ENCODE measurements at regions not wholly inside any gene's neighbourhood (a gene's known extent, or its start where the extent isn't known, plus 50 kb on each side); places are given as distances from the start of the nearest gene placed in this dataset.
"Not testable (repeated sequence)": the region's sequence is repeated elsewhere in the genome, so short reads cannot be mapped to it uniquely, and the experiment has no call there.

DNA sequence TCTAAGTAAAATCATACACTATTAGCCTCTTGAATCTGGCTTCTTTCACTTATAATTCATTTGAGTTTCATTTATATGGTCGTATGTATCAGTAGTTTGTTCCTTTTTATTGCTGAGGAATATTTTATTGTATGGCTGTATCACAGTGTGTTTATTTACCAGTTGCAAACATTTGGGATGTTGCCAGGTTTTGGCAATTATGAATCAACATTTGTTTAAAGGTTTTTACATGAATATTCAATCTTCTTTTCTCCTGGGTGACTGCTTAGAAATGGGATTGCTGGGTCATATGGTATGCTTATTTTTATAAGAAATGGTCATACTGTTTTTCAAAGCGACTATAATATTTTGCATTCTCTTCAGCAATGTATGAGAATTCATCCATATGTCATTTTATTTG is 107.9 kb downstream of the PMAIP1 start:
- FAIRE-seq = no peak

DNA sequence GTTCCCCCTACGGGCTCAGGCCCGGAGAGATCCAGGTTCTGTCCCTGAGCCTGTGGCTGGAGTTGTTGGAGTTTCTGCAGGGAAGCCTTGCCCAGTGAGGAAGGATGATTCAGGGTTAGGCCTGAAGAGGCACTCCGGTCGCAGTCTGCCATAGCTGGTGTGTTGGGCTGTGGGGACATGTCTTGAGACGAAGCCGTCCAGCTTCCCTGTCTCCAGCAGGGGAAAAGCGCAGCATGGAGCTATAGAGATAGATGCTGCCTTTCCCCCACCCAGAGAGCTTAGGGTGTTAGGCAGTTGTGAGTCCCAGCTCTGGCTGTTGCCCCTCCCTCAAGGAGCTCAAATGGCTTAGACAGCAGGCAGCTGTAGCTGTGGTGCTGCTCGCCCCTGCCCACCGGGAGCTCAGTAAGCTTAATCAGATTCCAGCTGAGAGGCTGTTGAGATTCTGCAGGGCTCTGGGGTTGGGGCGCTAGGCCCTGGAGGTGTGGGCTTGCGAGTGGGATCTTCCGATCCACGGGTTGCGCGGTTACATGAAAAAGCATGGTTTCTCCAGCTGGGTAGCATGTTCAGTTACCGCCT is 103.9 kb downstream of the PMAIP1 start:
- FAIRE-seq = no peak

DNA sequence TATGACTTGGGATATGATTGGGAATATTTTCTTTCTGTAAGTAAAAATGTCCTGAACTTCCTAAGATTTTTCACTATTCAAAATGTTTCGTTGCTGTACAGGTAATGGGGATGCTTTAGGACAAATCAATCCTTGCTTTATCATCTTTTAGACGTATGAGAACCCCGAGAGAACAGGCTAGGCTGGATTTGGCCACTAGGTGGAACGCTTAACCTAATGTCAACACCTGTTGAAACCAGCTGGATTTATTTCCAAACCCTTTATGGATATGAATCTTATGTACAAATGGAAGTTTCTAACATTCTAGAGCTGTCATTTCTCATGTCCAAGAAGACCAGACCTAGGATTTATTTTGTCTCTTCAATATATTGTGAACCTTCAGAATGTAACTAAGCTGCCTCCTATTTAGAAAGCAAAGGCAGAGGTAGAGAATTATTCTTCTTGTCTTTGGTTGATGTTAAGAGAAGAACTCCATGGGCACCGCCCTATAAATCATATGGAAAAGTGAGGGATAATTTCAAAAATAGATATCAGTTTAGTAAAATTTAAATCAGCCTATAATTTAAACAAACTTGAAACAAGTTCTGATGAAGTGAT is 96.7 kb downstream of the PMAIP1 start:
- peak; percentile 69 for FAIRE-seq

DNA sequence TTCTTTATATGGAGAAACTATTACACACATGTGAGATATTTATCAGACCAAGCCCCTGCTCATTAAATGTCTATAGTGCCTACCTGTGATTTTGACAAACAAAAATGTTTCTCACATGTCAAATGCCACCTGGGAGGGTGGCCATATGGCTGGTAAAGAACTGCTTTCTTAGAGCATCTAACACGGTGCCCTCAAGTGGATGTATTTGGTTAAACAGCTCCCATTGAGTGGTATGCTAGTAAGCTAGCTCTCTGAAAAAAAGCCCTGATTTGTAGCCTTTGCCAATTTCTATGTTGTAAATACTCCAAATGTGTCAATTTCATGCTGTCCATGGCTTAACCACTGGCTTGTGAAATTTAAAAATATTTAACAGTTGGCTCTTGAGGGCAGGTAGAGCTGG is 94.6 kb downstream of the PMAIP1 start:
- no peak for FAIRE-seq

DNA sequence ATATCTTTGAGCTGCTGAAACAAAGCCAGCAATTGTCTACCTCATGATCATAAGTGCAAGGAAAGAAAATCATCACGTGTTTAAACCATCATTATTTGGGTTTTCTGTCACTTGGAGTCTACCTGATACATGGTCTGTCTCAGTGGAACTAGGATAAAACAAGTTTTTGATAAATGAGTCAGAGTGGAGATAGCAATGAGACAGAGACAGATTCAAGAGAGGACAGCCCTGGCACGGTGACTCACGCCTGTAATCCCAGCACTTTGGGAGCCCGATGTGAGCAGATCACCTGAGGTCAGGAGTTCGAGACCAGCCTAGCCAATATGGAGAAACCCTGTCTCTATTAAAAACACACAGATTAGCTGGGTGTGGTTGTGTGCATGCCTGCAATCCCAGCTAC is 93.8 kb downstream of the PMAIP1 start:
- no peak for FAIRE-seq

DNA sequence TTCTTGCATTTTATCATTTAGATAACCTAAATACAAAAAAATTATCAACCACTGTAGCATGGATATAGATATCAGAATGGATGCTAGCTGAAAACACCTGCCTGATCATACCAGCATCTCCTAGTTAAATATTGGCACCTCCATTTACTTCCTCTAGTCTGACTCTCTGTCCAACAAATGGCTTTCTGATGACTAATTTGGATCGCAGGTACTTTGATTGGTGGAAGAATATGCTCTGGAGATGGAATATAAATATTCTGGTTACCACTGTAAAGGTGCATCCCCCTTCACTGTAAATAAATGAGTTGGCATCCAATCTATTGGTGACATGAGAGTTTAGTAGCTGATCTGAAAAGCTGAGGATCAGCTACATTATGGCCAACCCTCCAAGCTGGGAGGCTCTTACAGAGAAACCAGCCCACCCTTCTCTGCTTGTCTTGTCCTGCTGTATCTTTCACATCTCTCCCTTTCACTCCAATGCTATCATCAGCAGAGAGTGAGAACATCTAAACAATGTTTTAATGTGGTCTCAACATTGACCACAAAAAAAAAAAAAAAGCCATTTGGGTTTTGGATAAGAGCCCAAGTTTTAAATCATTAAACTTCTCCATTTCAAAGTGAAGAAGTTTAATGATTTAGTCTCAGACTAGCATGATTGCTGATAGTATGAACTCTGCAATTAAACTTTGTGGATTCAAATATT is 90.5 kb downstream of the PMAIP1 start:
- no peak for FAIRE-seq

DNA sequence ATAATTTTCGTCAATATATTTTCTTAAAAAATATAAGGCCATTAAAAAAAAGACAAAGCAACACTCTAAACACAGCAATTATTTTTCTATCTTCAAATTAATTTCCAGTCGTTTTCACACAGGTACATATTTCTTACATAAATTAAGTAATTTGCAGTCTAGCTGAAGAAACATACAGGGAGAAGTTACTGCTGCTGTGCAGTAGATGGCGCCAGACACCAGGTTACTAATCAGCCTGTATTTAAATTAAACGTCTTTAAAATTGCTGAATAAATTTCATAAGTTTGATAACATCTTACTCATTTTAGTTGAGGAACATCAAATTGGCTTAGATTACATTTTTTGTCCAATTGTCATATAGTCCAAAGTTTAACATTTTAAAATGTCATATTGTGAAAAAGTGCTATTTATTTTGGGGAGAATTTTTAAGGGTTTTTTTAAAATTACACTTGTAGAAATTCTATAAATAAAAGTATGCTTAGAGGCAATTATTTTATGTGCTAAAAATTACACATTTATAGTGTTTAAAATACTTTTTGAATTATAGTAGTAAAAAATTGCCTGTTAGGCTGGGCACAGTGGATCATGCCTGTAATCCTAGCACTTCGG is 88.4 kb downstream of the PMAIP1 start:
- FAIRE-seq = peak; percentile 97

DNA sequence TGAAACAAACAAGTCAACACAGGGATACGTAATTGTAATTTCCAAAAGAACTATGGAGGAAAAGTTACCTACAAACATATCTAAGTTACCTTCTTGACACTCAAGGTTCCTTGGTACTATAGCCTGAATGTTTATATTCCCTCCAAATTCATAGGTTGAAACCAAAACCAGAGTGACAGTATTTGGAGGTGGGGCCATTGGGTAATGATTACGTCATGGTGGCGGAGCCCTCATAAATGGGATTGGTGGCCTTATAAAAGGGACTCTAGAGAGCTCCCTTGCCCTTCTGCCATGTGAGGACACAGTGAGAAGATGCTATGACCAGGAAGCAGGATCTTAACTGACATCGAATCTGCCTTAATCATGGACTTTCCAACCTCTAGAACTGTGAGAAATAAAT is 87.3 kb downstream of the PMAIP1 start:
- no peak for FAIRE-seq

DNA sequence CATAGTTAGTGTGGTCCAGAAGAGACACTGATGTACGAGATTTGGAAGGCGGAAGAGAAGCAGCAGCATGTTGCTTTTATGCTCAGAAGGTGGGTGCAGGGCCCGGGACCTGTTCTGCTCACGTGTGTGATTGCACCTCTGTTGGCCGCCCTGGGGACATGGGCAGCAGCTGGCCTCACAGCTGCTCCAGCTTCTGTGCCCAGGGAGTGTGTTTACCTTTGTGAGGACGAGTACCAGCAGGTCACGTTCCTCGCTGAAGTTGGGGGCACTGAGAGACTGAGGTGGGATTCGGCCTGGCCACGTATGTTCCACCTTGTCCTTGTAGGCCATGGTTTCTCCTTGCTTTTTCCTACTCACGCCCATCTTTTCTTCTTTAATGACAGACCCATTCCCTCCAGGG is 86.3 kb downstream of the PMAIP1 start:
- no peak for FAIRE-seq

DNA sequence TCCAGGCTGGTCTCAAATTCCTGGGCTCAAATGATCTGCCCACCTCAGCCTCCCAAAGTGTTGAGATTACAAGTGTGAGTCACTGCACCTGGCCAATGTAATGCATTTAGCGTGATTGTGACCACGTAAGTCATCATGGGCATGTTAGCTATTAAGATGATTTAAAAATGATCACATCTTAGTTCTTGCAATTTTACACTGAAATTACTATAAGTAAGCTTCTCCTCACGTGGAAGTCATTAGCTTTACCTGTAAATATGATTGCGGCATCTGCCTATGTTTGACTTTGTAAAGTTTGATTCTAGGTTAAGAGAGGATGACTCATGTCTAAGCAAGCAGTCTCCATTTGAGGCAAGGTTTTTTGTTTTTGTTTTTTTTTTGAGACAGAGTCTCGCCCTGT is 85.5 kb downstream of the PMAIP1 start:
- no peak for FAIRE-seq

DNA sequence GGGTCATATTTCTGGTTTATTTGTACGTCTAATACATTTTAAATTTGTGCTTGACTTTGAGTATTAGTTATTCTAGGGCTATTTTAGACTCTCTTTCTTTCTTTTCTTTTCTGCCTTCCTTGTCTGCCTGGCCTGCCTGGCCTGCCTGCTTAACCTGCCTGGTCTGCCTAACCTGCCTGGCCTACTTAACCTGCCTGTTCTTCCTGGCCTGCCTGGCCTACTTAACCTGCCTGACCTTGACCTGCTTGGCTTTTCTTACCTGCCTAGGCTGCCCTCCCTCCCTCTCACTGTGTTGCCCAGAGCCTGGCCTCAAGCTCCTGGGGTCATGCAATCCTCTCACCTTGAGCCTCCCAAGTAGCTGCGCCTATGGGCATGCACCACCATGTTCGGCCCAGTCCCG is 83.7 kb downstream of the PMAIP1 start:
- FAIRE-seq = no peak

DNA sequence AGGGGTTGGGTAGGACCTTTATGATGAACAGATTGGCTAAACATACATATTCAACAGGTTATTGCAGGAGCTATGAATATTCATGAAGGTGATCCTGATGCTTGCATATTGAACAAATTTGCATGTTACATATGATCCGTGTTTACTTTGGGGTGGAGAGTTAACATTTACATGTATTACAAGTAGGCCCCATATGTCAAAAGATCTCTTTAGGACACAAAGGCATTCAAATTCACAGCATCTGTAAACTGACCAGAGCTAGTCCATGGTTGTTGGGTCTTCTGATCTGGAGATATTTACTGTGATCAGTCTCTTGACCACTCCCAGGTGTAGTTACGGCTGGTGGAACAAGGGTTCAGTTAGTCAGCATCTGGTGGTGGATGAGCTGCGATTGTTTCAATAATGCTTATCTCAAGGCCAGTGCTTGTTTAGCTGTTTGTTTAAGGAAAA is 80.4 kb downstream of the PMAIP1 start:
- FAIRE-seq = no peak

DNA sequence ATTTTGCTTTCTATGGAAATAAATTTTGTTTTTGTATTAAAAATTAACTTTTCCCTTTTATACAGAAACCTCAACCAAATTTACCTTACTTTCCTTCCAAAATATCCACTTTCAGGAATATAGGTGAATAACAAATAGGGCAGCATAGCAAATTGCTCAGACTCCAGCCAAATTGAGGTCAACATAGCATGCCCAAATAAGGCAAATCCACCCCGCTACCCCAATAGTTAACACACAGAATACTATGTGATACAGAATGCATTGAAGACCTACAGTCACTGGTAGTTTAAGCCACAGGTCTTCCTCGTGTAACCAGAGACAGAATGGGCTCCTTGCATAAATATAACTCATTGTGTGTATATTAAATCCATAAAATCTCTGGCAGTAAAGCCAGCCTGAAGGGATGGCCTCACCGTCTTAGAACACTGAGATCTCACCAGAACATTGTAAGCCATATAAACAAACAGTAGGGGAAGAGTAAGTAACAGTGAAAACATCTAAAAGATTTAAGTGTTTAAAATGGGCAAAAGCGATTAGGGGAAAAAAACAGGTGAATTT is 72.2 kb downstream of the PMAIP1 start:
- no peak for FAIRE-seq

DNA sequence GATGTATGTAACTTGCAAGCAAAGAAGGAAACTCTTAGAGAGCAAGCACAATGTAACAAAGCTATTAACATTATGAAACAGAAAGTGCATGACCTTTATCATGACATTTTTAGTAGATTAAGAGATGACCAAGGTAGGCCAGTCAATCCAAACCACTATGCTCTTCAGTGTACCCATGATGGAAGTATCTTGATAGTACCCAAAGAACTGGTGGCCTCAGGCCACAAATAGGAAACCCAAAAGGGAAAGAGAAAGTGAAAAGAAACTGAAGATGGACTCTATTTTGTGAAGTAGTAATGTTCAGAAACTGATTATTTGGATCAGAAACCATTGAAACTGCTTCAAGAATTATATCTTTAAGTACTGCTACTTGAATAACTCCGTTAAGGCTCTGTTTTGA is 71.3 kb downstream of the PMAIP1 start:
- not testable (repeated sequence) for FAIRE-seq

DNA sequence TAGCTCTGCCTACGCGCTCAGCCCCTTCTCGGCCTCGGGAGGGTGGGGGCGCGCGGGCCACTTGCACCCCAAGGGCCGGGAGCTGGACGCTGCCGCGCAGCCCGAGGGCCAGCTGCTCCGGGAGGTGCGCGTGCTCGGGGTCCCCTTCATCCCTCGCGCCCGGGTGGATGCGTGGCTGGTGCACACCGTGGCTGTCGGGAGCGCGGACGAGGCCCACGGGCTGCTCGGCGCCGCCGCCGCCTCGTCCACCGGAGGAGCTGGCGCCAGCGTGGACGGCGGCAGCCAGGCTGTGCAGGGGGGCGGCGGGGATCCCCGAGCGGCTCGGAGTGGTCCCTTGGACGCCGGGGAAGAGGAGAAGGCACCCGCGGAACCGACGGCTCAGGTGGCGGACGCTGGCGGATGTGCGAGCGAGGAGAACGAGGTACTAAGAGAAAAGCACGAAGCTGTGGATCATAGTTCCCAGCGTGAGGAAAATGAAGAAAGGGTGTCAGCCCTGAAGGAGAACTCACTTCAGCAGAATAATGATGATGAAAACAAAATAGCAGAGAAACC is 69.8 kb downstream of the PMAIP1 start:
- not testable (repeated sequence) for FAIRE-seq

DNA sequence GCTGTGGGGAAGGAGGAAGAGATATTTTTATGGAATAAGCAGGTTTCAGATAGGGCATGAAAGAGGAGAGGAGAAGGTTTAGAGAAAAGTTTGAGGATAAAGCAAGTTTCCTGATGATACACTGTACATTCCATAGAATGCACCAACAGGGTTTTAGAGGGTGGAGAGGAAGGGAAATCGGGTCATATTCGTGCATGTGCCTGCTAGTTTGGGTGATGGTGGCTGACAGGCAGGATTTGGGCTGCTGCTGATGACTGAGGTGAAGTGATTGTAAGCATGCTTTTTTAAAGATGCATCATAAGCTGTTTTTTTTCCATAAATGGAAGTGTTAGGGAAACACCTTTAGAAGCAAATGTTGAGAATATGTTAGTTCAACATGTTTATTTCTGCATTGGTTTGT is 68.8 kb downstream of the PMAIP1 start:
- no peak for FAIRE-seq

DNA sequence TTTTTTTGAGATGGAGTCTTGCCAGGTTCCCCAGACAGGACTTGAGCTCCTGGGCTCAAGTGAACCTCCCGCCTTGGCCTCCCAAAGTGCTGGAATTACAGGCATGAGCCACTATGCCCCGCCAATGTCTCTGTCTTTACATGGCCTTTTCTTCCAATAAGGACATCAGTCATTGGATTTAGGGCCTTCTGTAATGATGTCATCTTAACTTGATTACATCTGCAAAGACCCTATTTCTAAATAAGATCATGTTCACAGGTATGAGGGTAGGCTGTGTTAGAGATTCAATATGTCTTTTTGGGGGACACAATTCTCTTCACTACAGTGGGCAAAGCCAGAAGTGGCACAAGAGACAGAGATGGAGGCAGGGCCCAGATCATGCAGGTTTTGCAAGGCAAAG is 68.1 kb downstream of the PMAIP1 start:
- FAIRE-seq = no peak

DNA sequence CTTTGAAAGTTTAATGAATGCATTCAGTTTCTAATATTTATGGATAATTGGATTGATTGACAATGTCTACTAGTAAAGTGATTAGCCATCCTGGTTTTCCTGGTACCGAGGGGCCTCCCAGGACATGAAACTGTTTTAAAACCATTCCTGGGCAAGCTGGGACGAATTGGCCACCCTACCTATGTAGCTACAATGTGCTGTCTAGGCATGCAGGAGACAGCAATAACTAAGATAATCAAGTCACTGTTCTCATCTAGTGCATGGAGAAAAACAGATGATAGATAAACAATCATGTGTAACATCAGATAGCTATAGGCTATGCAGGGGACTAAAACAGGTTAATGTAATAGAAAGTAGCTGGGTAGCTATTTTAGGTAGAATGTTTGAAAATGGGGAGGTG is 67.1 kb downstream of the PMAIP1 start:
- FAIRE-seq = no peak

DNA sequence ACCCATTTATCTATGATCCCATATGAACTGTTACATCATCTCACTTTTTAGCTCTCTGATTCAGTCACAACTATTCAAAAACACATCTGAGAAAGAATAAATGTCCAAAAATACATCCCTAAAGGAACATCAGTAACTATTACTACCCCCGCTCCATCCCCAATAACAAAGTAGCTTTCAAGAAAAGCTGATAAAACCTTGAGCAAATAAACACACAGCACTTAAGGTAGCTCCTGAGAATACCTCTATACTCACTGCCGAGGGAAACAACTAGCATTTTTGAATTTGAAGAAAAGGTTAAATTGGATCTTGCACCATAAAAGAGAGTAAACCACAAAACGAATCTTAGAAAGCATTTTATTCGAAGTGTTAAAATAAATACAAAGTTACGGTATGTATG is 63.4 kb downstream of the PMAIP1 start:
- FAIRE-seq = no peak

DNA sequence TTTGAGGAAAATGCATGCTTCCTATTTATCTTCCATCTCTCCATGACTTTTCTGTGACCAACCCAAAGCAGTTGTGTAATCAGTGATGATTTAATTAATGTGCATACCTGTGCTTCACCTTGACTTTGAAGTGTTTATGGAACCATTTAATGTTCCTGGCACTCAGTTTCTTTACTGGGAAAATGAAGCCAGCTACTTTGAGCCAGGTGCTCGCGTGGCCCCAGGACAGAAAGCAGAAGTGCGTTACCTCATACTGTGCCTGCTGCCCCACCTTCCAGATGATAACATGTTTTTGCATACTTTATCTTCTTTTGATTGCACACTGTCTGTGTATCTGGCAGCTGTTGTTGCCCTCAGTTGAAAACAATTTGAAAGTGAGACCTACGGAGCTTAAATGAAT is 61.3 kb downstream of the PMAIP1 start:
- FAIRE-seq = no peak

DNA sequence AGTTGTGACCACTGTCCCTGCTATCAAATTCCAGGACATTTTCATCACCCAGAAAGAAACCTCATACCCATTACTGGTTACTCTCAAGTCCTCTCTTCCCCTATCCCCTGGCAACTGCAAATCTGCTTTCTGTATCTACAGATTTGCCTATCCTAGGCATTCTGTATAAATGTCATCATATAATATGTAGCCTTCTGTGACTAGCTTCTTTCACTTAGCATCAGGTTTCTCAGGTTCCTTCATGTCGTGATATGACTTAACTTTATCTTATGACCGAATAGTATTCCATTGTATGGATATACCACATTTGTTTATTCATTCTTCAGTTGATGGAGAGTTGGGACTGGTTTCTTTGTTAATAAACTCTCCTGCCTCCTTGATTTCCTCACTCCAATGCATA is 60.5 kb downstream of the PMAIP1 start:
- FAIRE-seq = no peak

DNA sequence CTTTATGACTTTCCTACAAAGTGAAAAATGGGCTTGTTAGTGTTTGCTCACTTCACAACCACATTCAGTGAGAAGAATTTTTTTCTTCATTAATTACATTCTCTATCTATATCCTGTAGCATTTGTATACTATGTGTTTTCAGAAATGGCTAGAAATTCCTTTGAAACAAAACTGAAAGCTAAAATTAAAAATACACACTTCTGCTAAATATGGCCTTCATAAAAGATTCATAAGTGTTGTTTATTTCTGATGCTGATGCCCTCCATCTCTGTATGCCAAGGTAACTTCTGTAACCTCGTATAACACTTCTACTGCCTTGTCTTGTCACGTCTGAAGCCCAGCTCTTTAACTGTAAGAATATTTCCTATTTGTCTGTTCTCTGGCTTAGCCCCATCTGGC is 59.8 kb downstream of the PMAIP1 start:
- FAIRE-seq = no peak

DNA sequence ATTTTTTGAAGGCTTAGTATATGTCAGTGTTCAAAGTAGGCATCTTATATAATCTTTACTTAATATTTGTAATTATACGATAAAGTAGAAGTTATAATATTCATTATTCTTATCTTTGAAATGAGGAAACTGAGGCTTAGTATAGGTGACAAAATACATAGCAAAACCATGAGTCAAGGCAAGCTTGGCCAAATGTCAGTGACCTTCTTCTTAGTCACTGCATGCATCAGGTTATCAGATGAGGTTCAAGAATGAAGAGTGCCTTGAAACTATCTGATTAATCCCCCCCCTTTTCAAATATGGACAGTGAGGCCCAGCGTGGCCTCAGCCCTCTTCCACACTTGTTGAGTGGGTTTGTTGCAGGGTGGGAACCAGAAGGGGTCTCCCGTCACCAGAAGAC is 59.3 kb downstream of the PMAIP1 start:
- FAIRE-seq = no peak

DNA sequence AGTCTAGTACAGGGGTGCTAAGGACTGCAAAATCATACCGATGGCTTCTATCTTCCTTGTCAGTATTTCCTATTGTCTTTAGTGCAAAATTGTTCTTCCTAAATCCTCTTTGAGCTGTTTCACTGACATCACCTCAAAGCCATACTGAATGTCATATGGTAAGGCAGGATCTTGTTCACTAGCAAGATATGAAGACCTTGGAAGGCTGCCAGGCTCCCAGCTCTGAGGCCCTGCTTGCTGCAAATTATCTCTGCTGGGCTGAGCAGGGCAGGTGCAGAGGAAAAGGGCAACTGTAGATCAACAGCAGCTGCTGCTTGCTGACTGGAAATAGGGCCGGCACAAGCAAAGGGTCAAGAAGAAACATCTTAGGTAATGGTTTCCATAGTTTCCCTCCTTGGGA is 58.2 kb downstream of the PMAIP1 start:
- peak; percentile 87 for FAIRE-seq
